Activated CD4-positive, alpha-beta memory T cell treated with anti-CD3 and anti-CD28 coated beads for 36 hours (primary cell): ENCODE measurements at regions not wholly inside any gene's neighbourhood (a gene's known extent, or its start where the extent isn't known, plus 50 kb on each side); places are given as distances from the start of the nearest gene placed in this dataset.
"Not testable (repeated sequence)": the region's sequence is repeated elsewhere in the genome, so short reads cannot be mapped to it uniquely, and the experiment has no call there.

Source experiments
- CTCF ChIA-PET: fragments of 350-600 bp; sonication (Branson Sonifier 250); formaldehyde crosslinking; loops from one replicate; lab custom pipeline; 2021; ENCODE audit warnings: antibody characterized with exemption, inconsistent platforms; lab: Charles Lee
- POLR2A ChIA-PET: fragments of 350-600 bp; sonication (Branson Sonifier 250); formaldehyde crosslinking; loops from one replicate; lab custom pipeline; 2021; ENCODE audit warnings: antibody characterized with exemption; lab: Charles Lee
- DNase-seq: peaks from one replicate; pipeline ENCODE4 v3.0.0-alpha.2; 2020
- H3K27ac Mint-ChIP-seq: one replicate; pipeline ENCODE4 v1.8.0; 2021; ENCODE audit warnings: mixed read lengths
- H3K27me3 Mint-ChIP-seq: one replicate; pipeline ENCODE4 v1.8.0; 2021; ENCODE audit warnings: mixed read lengths
- H3K36me3 Mint-ChIP-seq: one replicate; pipeline ENCODE4 v1.8.0; 2021; ENCODE audit warnings: mixed read lengths
- H3K4me1 Mint-ChIP-seq: one replicate; pipeline ENCODE4 v1.8.0; 2021; ENCODE audit warnings: low read depth, mixed read lengths
- H3K4me3 Mint-ChIP-seq: one replicate; pipeline ENCODE4 v1.8.0; 2021; ENCODE audit warnings: mild to moderate bottlenecking, mixed read lengths
- H3K9me3 Mint-ChIP-seq: one replicate; pipeline ENCODE4 v1.8.0; 2021; ENCODE audit warnings: mixed read lengths
- intact Hi-C: fragments of 100-400 bp; cut with micrococcal nuclease; formaldehyde crosslinking; loops from one replicate; pipeline ENCODE4 v1.15.1; 2023

DNA sequence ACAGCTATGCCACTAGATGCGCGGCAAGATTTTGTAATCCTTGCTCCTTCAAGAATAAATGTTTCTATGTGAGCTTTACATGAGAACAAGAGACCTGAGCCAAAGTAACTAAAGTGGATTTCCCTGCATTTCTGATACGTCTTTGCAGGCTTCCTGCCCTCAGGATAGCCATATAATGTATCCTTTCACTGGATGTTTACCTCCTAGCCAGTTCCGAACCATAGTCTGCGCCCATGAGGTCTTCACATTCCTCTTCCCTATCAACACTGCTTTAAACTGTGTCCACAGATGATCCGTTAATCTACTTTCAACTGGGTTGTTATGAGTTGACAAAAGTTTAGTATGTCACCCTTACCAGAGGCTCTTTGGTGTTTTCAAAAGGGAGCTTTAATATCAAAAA lies 1889.1 kb upstream of the AGA start:
- no peak for DNase-seq
- Mint-ChIP-seq H3K4me3 (no peak overlapping the region), H3K4me1 (no peaks in the 10 kb centered on the region), H3K9me3 (no peaks in the 10 kb centered on the region), H3K27ac (no peak overlapping the region), H3K27me3 (no peaks in the 10 kb centered on the region), H3K36me3 (no peaks in the 10 kb centered on the region)
- ChIA-PET CTCF (no interaction called here), POLR2A (no interaction called here)
- intact Hi-C loops, result no loop called here

DNA sequence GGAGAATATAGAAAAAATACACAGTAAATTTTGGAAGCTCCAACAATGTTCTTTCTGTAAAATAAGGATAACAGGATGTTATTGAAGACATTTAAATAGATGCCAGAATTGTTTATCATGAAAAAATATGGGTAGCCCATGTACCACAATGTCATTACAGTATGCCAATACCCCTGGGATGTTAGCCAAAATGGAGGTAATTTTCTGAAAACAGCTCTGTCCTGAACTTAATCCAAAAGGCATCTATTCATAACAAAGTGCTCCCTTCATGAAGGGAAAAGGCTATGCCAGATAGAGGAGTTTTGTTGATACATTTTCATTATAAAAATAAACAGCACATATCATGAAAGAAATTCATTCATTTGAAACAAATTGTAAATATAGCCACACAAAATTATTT lies 1902.6 kb upstream of the AGA start:
- POLR2A ChIA-PET, result no interaction called here
- H3K27me3 Mint-ChIP-seq, result no peaks in the 10 kb centered on the region

DNA sequence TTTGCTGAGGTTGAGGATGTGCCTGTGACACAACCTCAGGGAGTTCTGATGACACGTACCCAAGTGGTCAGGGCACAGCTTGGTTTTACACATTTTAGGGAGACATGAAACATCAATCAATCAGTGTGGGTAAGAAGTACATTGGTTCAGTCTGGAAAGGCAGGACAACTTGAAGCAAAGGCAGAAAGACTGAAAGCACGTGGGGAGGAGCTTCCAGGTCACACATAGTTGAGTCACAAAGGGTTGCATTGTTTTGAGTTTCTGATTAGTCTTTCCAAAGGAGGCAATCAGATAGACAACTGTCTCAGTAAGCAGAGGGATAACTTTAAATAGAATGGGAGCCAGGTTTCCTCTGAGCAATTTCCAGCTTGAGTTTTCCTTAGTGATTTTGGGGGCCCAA lies 1910.0 kb upstream of the AGA start:
- POLR2A ChIA-PET, result no interaction called here

More for the DNA sequence above, 1902.6 kb upstream of the AGA start:
- H3K4me1 Mint-ChIP-seq, result no peaks in the 10 kb centered on the region
- no peak overlapping the region for H3K27ac Mint-ChIP-seq
- intact Hi-C loops, result no loop called here
- H3K36me3 Mint-ChIP-seq, result no peaks in the 10 kb centered on the region
- DNase-seq, result no peak
- CTCF ChIA-PET, result no interaction called here
- H3K9me3 Mint-ChIP-seq, result peaks cover 6% of the 10 kb centered on the region
- H3K4me3 Mint-ChIP-seq, result no peak overlapping the region

DNA sequence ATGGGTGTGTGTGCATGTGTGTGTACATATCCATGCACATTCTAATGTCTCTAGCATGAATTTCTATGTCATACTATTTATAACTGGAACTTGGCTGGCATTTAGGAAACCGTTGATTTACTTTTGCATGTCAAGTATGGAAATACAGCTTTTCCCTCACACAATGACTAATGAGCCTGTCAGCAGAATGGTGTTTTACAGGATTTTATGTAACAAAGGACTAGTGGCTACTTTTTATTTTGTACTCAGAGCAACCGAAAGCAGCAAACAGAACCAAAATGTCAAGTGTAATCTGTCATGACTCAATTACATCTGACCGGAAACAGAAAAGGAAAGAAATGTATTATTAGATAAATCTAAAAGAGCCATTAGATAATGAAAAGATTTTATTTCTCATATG lies 1911.5 kb upstream of the AGA start:
- no peaks in the 10 kb centered on the region for H3K4me1 Mint-ChIP-seq
- H3K9me3 Mint-ChIP-seq, result peaks cover 7% of the 10 kb centered on the region
- ChIA-PET CTCF (no interaction called here), POLR2A (no interaction called here)
- H3K27ac Mint-ChIP-seq, result no peak overlapping the region
- intact Hi-C loops, result no loop called here
- H3K36me3 Mint-ChIP-seq, result no peaks in the 10 kb centered on the region
- H3K4me3 Mint-ChIP-seq, result no peak overlapping the region
- no peak for DNase-seq
- no peaks in the 10 kb centered on the region for H3K27me3 Mint-ChIP-seq

More for the DNA sequence above, 1910.0 kb upstream of the AGA start:
- no peak overlapping the region for H3K4me3 Mint-ChIP-seq
- intact Hi-C loops, result no loop called here
- no peak for DNase-seq
- CTCF ChIA-PET, result no interaction called here
- no peak overlapping the region for H3K27ac Mint-ChIP-seq
- H3K4me1 Mint-ChIP-seq, result no peaks in the 10 kb centered on the region
- peaks cover 5% of the 10 kb centered on the region for H3K9me3 Mint-ChIP-seq
- no peaks in the 10 kb centered on the region for H3K36me3 Mint-ChIP-seq
- no peaks in the 10 kb centered on the region for H3K27me3 Mint-ChIP-seq

DNA sequence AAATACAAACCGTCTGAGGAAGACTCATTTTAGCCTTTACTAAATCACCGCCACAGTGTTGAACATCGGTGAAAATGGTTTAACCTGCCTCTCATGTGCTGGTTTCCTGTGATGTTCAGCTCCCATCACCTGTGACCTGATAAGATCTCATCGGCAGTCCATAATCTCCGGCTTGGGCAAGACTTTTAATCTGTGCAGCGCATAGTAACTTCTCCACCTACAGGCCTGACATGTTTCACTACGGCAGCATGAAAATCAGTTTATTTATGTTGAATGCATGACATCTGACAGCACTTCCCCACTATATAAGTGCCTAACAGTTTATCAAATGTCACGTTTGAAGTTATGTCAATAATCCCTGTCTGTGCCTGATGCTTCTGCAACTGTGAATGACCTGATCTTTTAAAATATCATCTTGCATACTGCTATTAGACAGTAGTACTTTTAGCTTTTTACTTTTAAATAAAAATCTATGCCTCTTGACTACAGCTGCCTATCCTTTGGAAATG lies 1919.8 kb upstream of the AGA start:
- no peaks in the 10 kb centered on the region for H3K4me1 Mint-ChIP-seq
- no peak for DNase-seq
- intact Hi-C loops, result no loop called here
- no peaks in the 10 kb centered on the region for H3K36me3 Mint-ChIP-seq
- CTCF ChIA-PET, result no interaction called here
- H3K27me3 Mint-ChIP-seq, result no peaks in the 10 kb centered on the region
- H3K9me3 Mint-ChIP-seq, result peaks cover 12% of the 10 kb centered on the region
- H3K27ac Mint-ChIP-seq, result no peak overlapping the region
- no peak overlapping the region for H3K4me3 Mint-ChIP-seq
- POLR2A ChIA-PET, result no interaction called here

DNA sequence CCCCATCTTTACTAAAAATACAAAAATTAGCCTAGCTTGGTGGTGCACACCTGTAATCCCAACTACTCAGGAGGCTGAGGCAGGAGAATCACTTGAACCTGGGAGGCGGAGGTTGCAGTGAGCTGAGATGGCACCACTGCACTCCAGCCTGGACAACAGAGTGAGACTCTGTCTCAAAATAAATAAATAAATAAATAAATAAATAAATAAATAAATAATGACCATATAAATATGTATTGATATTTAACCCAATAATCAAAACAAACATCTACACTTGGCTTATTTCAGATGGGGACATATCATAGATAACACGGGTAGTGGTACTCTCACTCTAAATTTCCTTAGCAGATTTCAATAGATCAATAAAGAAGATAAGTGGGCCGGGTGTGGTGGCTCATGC lies 1923.7 kb upstream of the AGA start:
- H3K4me3 Mint-ChIP-seq, POLR2A ChIA-PET, DNase-seq, H3K4me1 Mint-ChIP-seq, H3K27me3 Mint-ChIP-seq, intact Hi-C loops, H3K36me3 Mint-ChIP-seq, H3K9me3 Mint-ChIP-seq, CTCF ChIA-PET, H3K27ac Mint-ChIP-seq: not testable (repeated sequence)

DNA sequence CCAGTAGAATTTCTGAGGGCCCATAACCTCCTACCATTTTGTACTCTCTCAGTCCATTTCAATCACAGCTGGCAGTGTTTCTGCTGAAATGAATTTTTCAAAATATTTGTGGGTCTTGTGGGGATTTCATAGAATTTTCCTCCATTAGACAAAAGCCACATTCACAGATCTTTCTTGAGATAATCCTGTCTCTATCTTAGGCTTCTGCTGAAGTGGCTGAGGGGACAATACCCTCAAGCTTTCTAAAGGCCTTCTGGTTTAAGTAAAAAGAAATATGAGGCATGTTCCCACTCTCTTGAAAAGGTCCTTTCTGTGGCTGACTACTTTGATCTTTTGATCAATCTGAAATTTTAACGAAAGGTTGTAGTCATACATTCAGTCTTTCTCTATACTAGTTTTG lies 1930.0 kb upstream of the AGA start:
- Mint-ChIP-seq H3K4me1 (no peaks in the 10 kb centered on the region), H3K9me3 (peaks cover 8% of the 10 kb centered on the region), H3K4me3 (no peak overlapping the region), H3K36me3 (no peaks in the 10 kb centered on the region), H3K27me3 (no peaks in the 10 kb centered on the region), H3K27ac (no peak overlapping the region)
- DNase-seq, result no peak
- intact Hi-C loops, result no loop called here
- POLR2A ChIA-PET, result no interaction called here
- CTCF ChIA-PET, result no interaction called here

DNA sequence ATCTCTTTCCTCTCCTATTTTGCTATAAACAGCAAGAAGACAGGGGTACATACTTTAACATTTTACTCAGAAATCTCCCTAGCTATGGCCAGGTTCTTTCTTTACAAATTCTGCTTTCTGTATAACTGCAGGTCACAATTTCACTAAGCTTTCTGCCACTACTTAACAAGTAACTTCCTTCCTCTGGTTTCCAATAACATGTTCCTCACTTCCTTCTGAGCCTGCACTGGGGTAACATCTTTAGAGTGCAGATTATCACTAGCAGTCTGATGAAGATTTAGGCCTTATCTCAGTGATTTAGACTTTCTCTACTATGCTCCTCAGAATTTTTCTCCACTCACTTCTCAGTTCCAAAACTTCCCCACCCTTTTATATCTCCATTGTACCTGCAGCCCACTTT lies 1930.5 kb upstream of the AGA start:
- intact Hi-C loops, result no loop called here
- H3K27ac Mint-ChIP-seq, result no peak overlapping the region
- DNase-seq, result no peak
- peaks cover 8% of the 10 kb centered on the region for H3K9me3 Mint-ChIP-seq
- no peaks in the 10 kb centered on the region for H3K27me3 Mint-ChIP-seq
- H3K4me1 Mint-ChIP-seq, result no peaks in the 10 kb centered on the region
- ChIA-PET CTCF (no interaction called here), POLR2A (no interaction called here)
- no peak overlapping the region for H3K4me3 Mint-ChIP-seq
- no peaks in the 10 kb centered on the region for H3K36me3 Mint-ChIP-seq

DNA sequence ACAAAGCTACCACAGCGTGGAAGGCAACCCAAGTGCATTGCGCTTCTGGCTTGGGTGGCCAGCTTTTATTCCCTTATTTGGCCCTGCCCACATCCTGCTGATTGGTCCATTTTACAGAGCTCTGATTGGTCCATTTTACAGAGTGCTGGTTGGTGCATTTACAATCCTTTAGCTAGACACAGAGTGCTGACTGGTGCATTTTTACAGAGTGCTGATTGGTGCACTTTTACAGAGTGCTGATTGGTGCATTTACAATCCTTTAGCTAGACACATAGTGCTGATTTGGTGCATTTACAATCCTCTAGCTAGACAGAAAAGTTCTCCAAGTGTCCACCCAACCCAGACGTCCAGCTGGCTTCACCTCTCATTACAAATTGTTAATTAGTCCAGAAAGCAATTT lies 1936.6 kb upstream of the AGA start:
- H3K4me1 Mint-ChIP-seq, DNase-seq, H3K4me3 Mint-ChIP-seq, POLR2A ChIA-PET, H3K36me3 Mint-ChIP-seq, intact Hi-C loops, H3K27me3 Mint-ChIP-seq, H3K27ac Mint-ChIP-seq, CTCF ChIA-PET: not testable (repeated sequence)
- peaks cover 16% of the 10 kb centered on the region for H3K9me3 Mint-ChIP-seq

DNA sequence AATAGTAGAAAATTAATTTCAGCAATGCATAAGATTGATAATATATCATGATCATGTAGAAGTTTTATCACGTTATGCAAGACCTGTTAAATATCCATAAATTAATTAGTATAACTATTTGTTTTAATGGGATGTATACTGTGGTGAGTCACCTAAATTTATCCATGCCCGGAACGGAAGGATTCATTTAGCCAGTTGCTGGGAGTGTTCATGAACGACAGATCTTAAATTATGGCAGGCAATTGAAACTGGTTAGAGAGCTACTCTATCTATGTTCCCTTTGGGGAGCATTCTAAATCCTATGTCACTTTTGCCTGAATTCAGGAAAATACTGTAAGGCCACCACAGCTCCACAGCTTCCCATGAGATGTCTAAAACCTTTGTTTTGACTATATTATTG lies 1950.5 kb upstream of the AGA start:
- H3K9me3 Mint-ChIP-seq, result peaks cover 11% of the 10 kb centered on the region
- H3K36me3 Mint-ChIP-seq, result no peaks in the 10 kb centered on the region
- intact Hi-C loops, result no loop called here
- ChIA-PET POLR2A (no interaction called here), CTCF (no interaction called here)
- no peak overlapping the region for H3K27ac Mint-ChIP-seq
- no peak for DNase-seq
- H3K27me3 Mint-ChIP-seq, result no peaks in the 10 kb centered on the region
- H3K4me1 Mint-ChIP-seq, result no peaks in the 10 kb centered on the region
- H3K4me3 Mint-ChIP-seq, result no peak overlapping the region

DNA sequence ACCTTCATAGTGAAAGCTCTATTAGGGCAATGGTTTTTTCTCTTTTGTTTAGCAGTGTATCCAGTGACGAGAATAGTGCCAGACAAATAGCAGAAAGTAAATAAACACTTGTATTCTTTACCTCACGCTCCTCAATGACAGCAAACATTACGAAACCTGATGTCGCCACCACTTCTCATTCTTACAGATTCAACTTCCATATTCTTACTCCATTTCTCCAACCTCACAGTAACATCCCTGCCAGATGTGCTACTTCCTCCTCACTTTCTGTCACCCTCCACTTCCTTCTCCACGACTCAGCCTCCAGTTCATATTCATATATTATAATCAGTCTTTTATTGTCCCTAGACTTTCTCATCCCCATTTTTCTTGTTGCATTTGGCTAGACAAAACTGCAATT lies 1956.2 kb upstream of the AGA start:
- Mint-ChIP-seq H3K27ac (no peak overlapping the region), H3K36me3 (no peaks in the 10 kb centered on the region), H3K9me3 (peaks cover 9% of the 10 kb centered on the region), H3K4me1 (no peaks in the 10 kb centered on the region), H3K27me3 (no peaks in the 10 kb centered on the region), H3K4me3 (no peak overlapping the region)
- POLR2A ChIA-PET, result no interaction called here
- CTCF ChIA-PET, result no interaction called here
- DNase-seq, result no peak
- intact Hi-C loops, result no loop called here

DNA sequence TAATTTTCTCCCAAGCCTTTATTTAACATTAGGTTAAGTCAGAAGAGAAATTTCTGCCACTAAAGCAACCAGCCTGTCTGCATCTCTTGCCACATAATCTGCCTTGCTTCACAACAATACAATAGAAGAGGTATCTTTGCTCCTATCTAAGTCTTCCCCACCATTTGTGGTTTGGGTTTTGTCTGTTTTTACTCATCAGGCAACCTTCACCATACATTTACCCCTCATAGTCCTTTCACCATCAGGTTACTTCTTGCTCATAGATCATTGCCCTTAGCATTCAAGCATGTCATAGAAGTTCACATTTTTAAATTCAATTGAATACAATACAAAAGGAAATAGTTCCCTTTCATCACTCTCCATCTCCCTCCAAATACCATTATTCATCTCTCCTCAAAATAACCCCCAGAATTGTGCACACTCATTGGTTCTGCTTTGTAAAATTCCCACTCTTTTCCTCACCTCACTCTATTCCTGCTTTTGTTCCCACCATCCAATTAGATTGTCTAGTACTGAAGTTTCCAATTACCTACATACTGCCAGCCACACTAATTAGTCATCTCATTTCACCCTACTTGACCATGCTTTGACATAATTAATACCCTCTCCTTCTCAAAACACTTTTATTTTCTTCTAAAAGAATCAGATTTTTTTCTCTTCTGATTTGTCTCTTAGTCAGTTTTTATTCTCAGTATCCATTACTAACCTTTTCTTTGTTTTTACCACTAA lies 1957.0 kb upstream of the AGA start:
- intact Hi-C loops, result no loop called here
- no peak overlapping the region for H3K4me3 Mint-ChIP-seq
- CTCF ChIA-PET, result no interaction called here

DNA sequence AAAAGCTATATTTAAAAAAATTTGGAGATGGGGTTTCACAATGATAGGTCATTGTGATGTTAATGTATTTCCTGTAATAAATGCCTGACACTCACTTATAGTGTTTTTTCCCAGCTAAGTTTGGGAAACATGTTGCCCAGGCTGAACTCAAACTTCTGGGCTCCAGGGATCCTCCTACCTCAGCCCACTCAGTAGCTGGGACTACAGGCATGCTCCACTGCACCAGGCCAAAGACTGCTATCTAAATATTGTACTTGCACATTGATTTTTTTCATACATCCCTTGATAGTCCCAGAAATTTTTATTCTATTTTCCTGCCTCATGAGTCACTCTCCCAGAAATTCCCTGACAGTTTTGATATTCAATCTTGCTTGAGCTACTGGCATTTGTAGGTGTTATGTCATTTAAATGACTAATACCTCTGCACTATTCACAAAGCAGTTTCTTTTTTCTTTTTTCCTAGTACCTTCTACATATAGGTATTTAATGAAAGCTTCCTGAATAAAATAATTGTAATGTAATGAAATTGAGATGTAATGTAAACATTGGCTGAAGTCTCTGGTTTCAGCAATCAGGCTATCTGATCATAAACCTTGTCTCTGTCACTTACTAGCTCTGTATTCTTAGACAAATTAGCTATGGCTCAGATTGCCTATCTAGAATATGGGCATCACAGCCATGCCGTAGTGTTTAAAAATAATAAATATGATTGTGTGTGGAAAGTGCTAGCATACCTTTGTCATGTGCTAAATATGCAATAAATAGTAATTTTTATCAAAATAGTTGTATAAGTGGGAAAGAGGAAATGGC lies 1973.0 kb upstream of the AGA start:
- no peaks in the 10 kb centered on the region for H3K4me1 Mint-ChIP-seq
- H3K27ac Mint-ChIP-seq, result no peak overlapping the region
- CTCF ChIA-PET, result no interaction called here
- no peaks in the 10 kb centered on the region for H3K27me3 Mint-ChIP-seq
- H3K36me3 Mint-ChIP-seq, result no peaks in the 10 kb centered on the region
- H3K9me3 Mint-ChIP-seq, result peaks cover 21% of the 10 kb centered on the region
- no peak overlapping the region for H3K4me3 Mint-ChIP-seq
- intact Hi-C loops, result no loop called here
- DNase-seq, result no peak
- POLR2A ChIA-PET, result no interaction called here

More for the DNA sequence above, 1957.0 kb upstream of the AGA start:
- Mint-ChIP-seq H3K27me3 (no peaks in the 10 kb centered on the region), H3K36me3 (no peaks in the 10 kb centered on the region), H3K27ac (no peak overlapping the region), H3K9me3 (peaks cover 12% of the 10 kb centered on the region), H3K4me1 (no peaks in the 10 kb centered on the region)
- POLR2A ChIA-PET, result no interaction called here
- no peak for DNase-seq
